ENCODE measurements at regions not wholly inside any gene's neighbourhood (a gene's known extent, or its start where the extent isn't known, plus 50 kb on each side); places are given as distances from the start of the nearest gene placed in this dataset.
A peak's percentile ranks its signal among the peaks of the same experiment; 100 is the strongest.

DNA sequence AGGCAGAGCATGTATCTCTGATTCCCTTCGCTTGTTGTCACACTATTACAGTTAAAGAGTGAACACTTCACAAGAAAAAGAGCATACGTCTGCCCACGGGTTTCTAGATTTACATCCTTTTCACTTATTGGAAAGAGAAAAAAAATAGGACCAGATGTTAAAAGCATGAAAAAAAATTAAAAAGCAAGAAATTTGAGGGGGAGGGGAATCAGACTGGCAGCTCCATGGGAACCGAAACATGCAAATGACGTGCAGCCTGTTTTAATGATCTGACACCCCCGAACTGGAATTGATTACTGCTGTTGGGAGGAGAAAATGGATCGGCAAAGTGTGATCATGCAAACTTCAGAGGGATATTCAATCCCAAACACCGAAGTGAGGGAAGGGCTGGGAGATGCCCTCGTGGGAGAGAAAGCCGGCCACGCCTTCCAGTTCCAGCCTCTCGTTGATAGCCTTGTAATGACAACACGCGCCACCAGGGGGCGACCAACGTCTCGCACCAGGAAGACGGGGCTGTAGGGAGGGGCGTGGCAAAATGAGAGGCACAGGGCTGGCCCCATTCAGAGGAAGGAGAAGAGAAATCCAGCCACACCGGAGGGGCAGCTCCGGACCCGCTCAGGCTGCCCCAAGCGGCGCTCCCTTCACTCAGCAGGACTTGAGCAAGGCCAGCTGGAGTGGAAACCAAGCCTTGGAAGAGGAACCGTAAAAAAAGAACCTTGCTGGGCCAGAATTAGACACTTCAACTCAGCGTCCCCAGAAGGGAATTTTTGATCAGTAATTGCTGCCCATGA is 53.8 kb upstream of the SYT13 start:
- DNase-seq: peak; percentile 81 to 94 (median 84)

GRCh38 chr11:45337583-45338360 is 51.6 kb upstream of the SYT13 start:
- no peak for DNase-seq

- DNase-seq: no peak
Measured at GRCh38 chr11:45336136-45336535, 50.0 kb upstream of the SYT13 start.

Data from activated naive CD4-positive, alpha-beta T cell (primary cell).